ENCODE measurements at regions not wholly inside any gene's neighbourhood (a gene's known extent, or its start where the extent isn't known, plus 50 kb on each side); places are given as distances from the start of the nearest gene placed in this dataset.

DNA sequence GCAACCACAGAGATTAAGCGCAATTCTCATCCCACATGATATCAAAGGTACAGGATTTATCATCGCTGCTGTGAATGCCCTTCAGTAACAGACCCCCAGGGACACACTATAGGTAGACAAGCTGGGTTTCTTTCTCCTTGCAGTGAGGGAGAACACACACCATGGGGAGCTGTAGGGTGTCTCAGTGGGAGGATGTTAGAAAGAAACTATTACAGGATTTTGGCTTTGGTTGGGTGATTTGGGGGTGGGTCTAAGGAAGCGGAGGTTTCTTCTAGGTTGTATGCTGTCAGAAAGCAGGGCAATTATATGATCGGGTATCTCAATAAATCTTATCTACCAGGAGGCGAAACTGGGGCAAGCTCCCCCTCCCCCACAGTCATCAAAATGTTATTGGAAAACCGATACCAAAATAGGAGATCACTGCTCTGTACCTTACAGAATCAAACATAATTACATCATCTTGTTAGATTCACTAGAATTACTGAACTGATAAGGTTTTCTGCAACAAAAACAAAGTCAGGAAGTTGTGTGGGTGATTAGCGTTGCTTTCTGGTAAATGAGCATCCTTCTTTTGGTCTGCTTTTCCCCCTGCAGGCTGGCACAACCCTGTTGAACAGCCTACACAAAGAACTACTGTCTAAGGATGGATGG, 209.7 kb downstream of the TEX36 start:
- no peak for TF ChIP-seq EZH2phosphoT487 (IDR thresholded peaks at IDR 0.05; ENCODE audit: borderline replicate concordance, low read depth, low read length)
- TF ChIP-seq, protein P1, sequence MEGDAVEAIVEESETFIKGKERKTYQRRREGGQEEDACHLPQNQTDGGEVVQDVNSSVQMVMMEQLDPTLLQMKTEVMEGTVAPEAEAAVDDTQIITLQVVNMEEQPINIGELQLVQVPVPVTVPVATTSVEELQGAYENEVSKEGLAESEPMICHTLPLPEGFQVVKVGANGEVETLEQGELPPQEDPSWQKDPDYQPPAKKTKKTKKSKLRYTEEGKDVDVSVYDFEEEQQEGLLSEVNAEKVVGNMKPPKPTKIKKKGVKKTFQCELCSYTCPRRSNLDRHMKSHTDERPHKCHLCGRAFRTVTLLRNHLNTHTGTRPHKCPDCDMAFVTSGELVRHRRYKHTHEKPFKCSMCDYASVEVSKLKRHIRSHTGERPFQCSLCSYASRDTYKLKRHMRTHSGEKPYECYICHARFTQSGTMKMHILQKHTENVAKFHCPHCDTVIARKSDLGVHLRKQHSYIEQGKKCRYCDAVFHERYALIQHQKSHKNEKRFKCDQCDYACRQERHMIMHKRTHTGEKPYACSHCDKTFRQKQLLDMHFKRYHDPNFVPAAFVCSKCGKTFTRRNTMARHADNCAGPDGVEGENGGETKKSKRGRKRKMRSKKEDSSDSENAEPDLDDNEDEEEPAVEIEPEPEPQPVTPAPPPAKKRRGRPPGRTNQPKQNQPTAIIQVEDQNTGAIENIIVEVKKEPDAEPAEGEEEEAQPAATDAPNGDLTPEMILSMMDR (conservative IDR thresholded peaks at IDR 0.05; ENCODE audit: low read length): no peak
- no peaks in the 10 kb centered on the region for H4K20me1 ChIP-seq (ENCODE audit: insufficient read depth, low read length)
- H3K36me3 ChIP-seq (ENCODE audit: insufficient read depth, low read length): no peaks in the 10 kb centered on the region
- H3K9me2 ChIP-seq (ENCODE audit: insufficient read depth, low read length): no peaks in the 10 kb centered on the region
- no peak overlapping the region for H3K4me3 ChIP-seq (ENCODE audit: low read depth, low read length, poor library complexity, severe bottlenecking)
- ChIA-PET CTCF (ENCODE audit: unreplicated experiment) (no interaction called here), POLR2A (no interaction called here)
- intact Hi-C loops (cut with micrococcal nuclease; ENCODE audit: unreplicated experiment): no loop called here
- no peak overlapping the region for H3K4me2 ChIP-seq (ENCODE audit: low read length)
- no peaks in the 10 kb centered on the region for H3K9me3 ChIP-seq (ENCODE audit: low read length)
- no TSS peak for BruUV-seq (replicated peaks)
- no peak overlapping the region for H2AFZ ChIP-seq (ENCODE audit: low read length)
- no peak overlapping the region for H3K27ac ChIP-seq (ENCODE audit: low read depth, low read length, poor library complexity, severe bottlenecking)
- H3K4me1 ChIP-seq (ENCODE audit: insufficient read depth, low read length, poor library complexity, severe bottlenecking): no peaks in the 10 kb centered on the region
- no peaks in the 10 kb centered on the region for H3K79me2 ChIP-seq (ENCODE audit: insufficient read depth, low read depth, low read length)
- DNase-seq (ENCODE audit: low spot score): no peak

GRCh38 chr10:125472010-125472607, 210.9 kb downstream of the TEX36 start:
- Histone ChIP-seq H3K79me2 (ENCODE audit: insufficient read depth, low read depth, low read length) (no peaks in the 10 kb centered on the region), H3K27ac (ENCODE audit: low read depth, low read length, poor library complexity, severe bottlenecking) (no peak overlapping the region), H3K4me1 (ENCODE audit: insufficient read depth, low read length, poor library complexity, severe bottlenecking) (no peaks in the 10 kb centered on the region), H3K9me2 (ENCODE audit: insufficient read depth, low read length) (no peaks in the 10 kb centered on the region), H4K20me1 (ENCODE audit: insufficient read depth, low read length) (no peaks in the 10 kb centered on the region), H3K9me3 (ENCODE audit: low read length) (no peaks in the 10 kb centered on the region), H3K36me3 (ENCODE audit: insufficient read depth, low read length) (no peaks in the 10 kb centered on the region), H3K4me2 (ENCODE audit: low read length) (no peak overlapping the region), H2AFZ (ENCODE audit: low read length) (no peak overlapping the region), H3K4me3 (ENCODE audit: low read depth, low read length, poor library complexity, severe bottlenecking) (no peak overlapping the region)
- ChIA-PET CTCF (ENCODE audit: unreplicated experiment) (no interaction called here), POLR2A (no interaction called here)
- intact Hi-C loops (cut with micrococcal nuclease; ENCODE audit: unreplicated experiment): no loop called here
- DNase-seq (ENCODE audit: low spot score): no peak
- no TSS peak for BruUV-seq (replicated peaks)
- no peak for TF ChIP-seq EZH2phosphoT487 (IDR thresholded peaks at IDR 0.05; ENCODE audit: borderline replicate concordance, low read depth, low read length)
- TF ChIP-seq, protein P1 (conservative IDR thresholded peaks at IDR 0.05; ENCODE audit: low read length): no peak

DNA sequence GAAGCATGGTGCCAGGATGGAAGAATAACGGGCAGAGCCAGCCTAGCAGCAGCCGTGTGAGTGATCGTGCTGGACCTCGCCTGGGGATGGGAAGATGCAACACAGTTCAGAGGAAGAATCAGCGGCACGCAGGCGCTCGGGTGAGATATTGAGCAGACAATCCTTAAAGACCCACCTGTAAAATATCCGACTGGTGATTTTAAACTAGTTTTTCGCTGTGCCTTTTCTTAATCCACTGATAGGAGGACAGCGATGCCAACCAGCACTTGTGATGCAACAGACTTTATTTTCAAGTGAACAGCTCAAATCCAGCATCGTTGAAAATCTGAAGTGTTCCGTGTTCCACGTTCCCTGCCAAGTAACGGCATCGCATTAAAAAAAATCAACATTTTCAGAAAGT, 214.7 kb downstream of the TEX36 start:
- no TSS peak for BruUV-seq (replicated peaks)
- no peaks in the 10 kb centered on the region for H3K79me2 ChIP-seq (ENCODE audit: insufficient read depth, low read depth, low read length)
- H2AFZ ChIP-seq (ENCODE audit: low read length): no peak overlapping the region
- no peaks in the 10 kb centered on the region for H4K20me1 ChIP-seq (ENCODE audit: insufficient read depth, low read length)
- CTCF ChIA-PET (ENCODE audit: unreplicated experiment): no interaction called here
- no peaks in the 10 kb centered on the region for H3K9me2 ChIP-seq (ENCODE audit: insufficient read depth, low read length)
- H3K4me1 ChIP-seq (ENCODE audit: insufficient read depth, low read length, poor library complexity, severe bottlenecking): no peaks in the 10 kb centered on the region
- intact Hi-C loops (cut with micrococcal nuclease; ENCODE audit: unreplicated experiment): no loop called here
- H3K9me3 ChIP-seq (ENCODE audit: low read length): no peaks in the 10 kb centered on the region
- TF ChIP-seq, protein P1 (conservative IDR thresholded peaks at IDR 0.05; ENCODE audit: low read length): no peak
- TF ChIP-seq EZH2phosphoT487 (IDR thresholded peaks at IDR 0.05; ENCODE audit: borderline replicate concordance, low read depth, low read length): no peak
- H3K4me3 ChIP-seq (ENCODE audit: low read depth, low read length, poor library complexity, severe bottlenecking): no peak overlapping the region
- no peak overlapping the region for H3K4me2 ChIP-seq (ENCODE audit: low read length)
- H3K36me3 ChIP-seq (ENCODE audit: insufficient read depth, low read length): no peaks in the 10 kb centered on the region
- POLR2A ChIA-PET: no interaction called here
- H3K27ac ChIP-seq (ENCODE audit: low read depth, low read length, poor library complexity, severe bottlenecking): no peak overlapping the region
- no peak for DNase-seq (ENCODE audit: low spot score)

All from OCI-LY7 (cell line).